CD14-positive monocyte (primary cell): ENCODE measurements at regions not wholly inside any gene's neighbourhood (a gene's known extent, or its start where the extent isn't known, plus 50 kb on each side); places are given as distances from the start of the nearest gene placed in this dataset.

Experiments used
- DNase-seq, 3 donors: peaks; one replicate each; pipeline ENCODE4 v3.0.0-alpha.2; 2011 to 2022
- H2AFZ ChIP-seq: 2 replicates; pipeline ENCODE4 v1.6.0; 2012; ENCODE audit warnings: mild to moderate bottlenecking, low read depth, low read length, inconsistent platforms; ENCODE audit not compliant: insufficient read depth, poor library complexity, severe bottlenecking
- H3K27ac ChIP-seq, 2 donors: 1 replicate in 1 of 2; 2 replicates in 1 of 2; pipeline ENCODE4 v1.5.1; 2012 to 2013; ENCODE audit warnings: low read length in 2 of 2, control low read depth in 1 of 2, inconsistent platforms in 1 of 2, low read depth in 1 of 2, mild to moderate bottlenecking in 1 of 2
- H3K27me3 ChIP-seq, 2 donors: one replicate each; pipeline versions ENCODE4 v1.6.0 to v1.6.1; 2011 to 2013; ENCODE audit warnings: low read length in 2 of 2; ENCODE audit not compliant: control insufficient read depth in 2 of 2, insufficient read depth in 2 of 2
- H3K36me3 ChIP-seq, 2 donors: replicated peaks in 1 of 2; 1 replicate in 1 of 2; 2 replicates in 1 of 2; pipeline versions ENCODE4 v1.5.1 to v1.6.1; 2012 to 2013; ENCODE audit warnings: low read length in 2 of 2, control low read depth in 1 of 2, inconsistent platforms in 1 of 2, mild to moderate bottlenecking in 1 of 2; ENCODE audit not compliant: insufficient read depth in 2 of 2, control insufficient read depth in 1 of 2
- H3K4me1 ChIP-seq, 2 donors: 1 replicate in 1 of 2; 2 replicates in 1 of 2; pipeline versions ENCODE4 v1.5.1 to v1.6.1; 2012 to 2013; ENCODE audit warnings: low read length in 2 of 2, control low read depth in 1 of 2, inconsistent platforms in 1 of 2, mild to moderate bottlenecking in 1 of 2, moderate library complexity in 1 of 2; ENCODE audit not compliant: insufficient read depth in 2 of 2, control insufficient read depth in 1 of 2
- H3K4me2 ChIP-seq: replicated peaks from 2 replicates; pipeline ENCODE3; 2012; ENCODE audit warnings: low read length, moderate library complexity, mild to moderate bottlenecking; ENCODE audit not compliant: poor library complexity, severe bottlenecking; ENCODE audit errors: extremely low read depth
- H3K4me3 ChIP-seq, 3 experiments: fragments of 200-600 bp in 1 of 3; sonication (generic) in 1 of 3; replicated peaks in 1 of 3; 1 replicate in 2 of 3; 2 replicates in 1 of 3; pipeline ENCODE4 v1.5.1; 2011 to 2013; ENCODE audit warnings: low read length in 3 of 3, mild to moderate bottlenecking in 3 of 3, control low read depth in 2 of 3, low read depth in 2 of 3, inconsistent platforms in 1 of 3, moderate library complexity in 1 of 3
- H3K79me2 ChIP-seq: 2 replicates; pipeline ENCODE4 v1.6.0; 2012; ENCODE audit warnings: mild to moderate bottlenecking, control low read depth, inconsistent platforms, low read length, moderate library complexity; ENCODE audit not compliant: insufficient read depth
- H3K9ac ChIP-seq: 2 replicates; pipeline ENCODE4 v1.6.0; 2017; ENCODE audit warnings: low read length, mild to moderate bottlenecking; ENCODE audit not compliant: insufficient read depth, poor library complexity, severe bottlenecking
- H3K9me3 ChIP-seq, 2 donors: replicated peaks in 1 of 2; 1 replicate in 1 of 2; 2 replicates in 1 of 2; pipeline versions ENCODE4 v1.5.1 to v1.6.1; 2012 to 2013; ENCODE audit warnings: low read length in 2 of 2, control low read depth in 1 of 2; ENCODE audit not compliant: control insufficient read depth in 1 of 2, insufficient read depth in 1 of 2
- H4K20me1 ChIP-seq: 2 replicates; pipeline ENCODE4 v1.6.0; 2012; ENCODE audit warnings: mild to moderate bottlenecking, low read length, control low read depth, moderate library complexity; ENCODE audit not compliant: insufficient read depth
- H3K27ac Mint-ChIP-seq, 7 donors: one replicate each; pipeline ENCODE4 v1.8.0; 2020; ENCODE audit warnings: mild to moderate bottlenecking in 7 of 7, mixed read lengths in 7 of 7, moderate library complexity in 6 of 7, inconsistent platforms in 2 of 7
- H3K27me3 Mint-ChIP-seq, 3 donors: one replicate each; pipeline ENCODE4 v1.8.0; 2021 to 2022; ENCODE audit warnings: low read depth in 3 of 3, mild to moderate bottlenecking in 3 of 3, mixed read lengths in 3 of 3, moderate library complexity in 3 of 3, inconsistent platforms in 1 of 3
- H3K36me3 Mint-ChIP-seq, 2 donors: one replicate each; pipeline ENCODE4 v1.8.0; 2020; ENCODE audit warnings: mixed read lengths in 2 of 2, inconsistent platforms in 1 of 2, mild to moderate bottlenecking in 1 of 2
- H3K4me1 Mint-ChIP-seq: one replicate; pipeline ENCODE4 v1.8.0; 2020; ENCODE audit warnings: mild to moderate bottlenecking, mixed read lengths
- H3K4me3 Mint-ChIP-seq, 2 donors: one replicate each; pipeline ENCODE4 v1.8.0; 2020; ENCODE audit warnings: mild to moderate bottlenecking in 2 of 2, mixed read lengths in 2 of 2, moderate library complexity in 1 of 2
- H3K9me3 Mint-ChIP-seq, 7 donors: one replicate each; pipeline ENCODE4 v1.8.0; 2020 to 2022; ENCODE audit warnings: mixed read lengths in 7 of 7, mild to moderate bottlenecking in 6 of 7, moderate library complexity in 6 of 7, inconsistent platforms in 2 of 7
- CTCF ChIP-seq: fragments of 200-600 bp; IDR thresholded peaks from one replicate; pipeline ENCODE4 v1.8.0; 2022; ENCODE audit warnings: antibody characterized with exemption, mild to moderate bottlenecking
- WGBS: methylation state at CpG from one replicate; pipeline ENCODE4 v1.1.5; 2013; ENCODE audit warnings: missing lambda C conversion rate; ENCODE audit not compliant: insufficient coverage; 5-methylcytosine and 5-hydroxymethylcytosine counted together
- intact Hi-C, 2 donors: fragments of 100-400 bp; cut with micrococcal nuclease; formaldehyde crosslinking; loops; one replicate each; pipeline versions ENCODE4 v1.15.0 to v1.15.1; 2023

GRCh38 chr2:186113284-186113683, 372.8 kb upstream of the ZC3H15 start:
- no peak for DNase-seq
- no peak overlapping the region for H3K4me3 Mint-ChIP-seq
- Histone ChIP-seq H3K27me3 (no peaks in the 10 kb centered on the region), H3K79me2 (no peaks in the 10 kb centered on the region), H2AFZ (no peak overlapping the region), H4K20me1 (no peaks in the 10 kb centered on the region), H3K9ac (no peak overlapping the region), H3K36me3 (no peaks in the 10 kb centered on the region), H3K4me2 (no peak overlapping the region), H3K27ac (no peak overlapping the region), H3K4me3 (no peak overlapping the region), H3K9me3 (peaks cover 7 to 12% of the 10 kb centered on the region in 2 donors), H3K4me1 (no peaks in the 10 kb centered on the region)
- H3K27ac Mint-ChIP-seq: no peak overlapping the region
- intact Hi-C loops: no loop called here
- H3K9me3 Mint-ChIP-seq: peaks cover 5 to 27% (median 13%) of the 10 kb centered on the region in 7 donors
- no peaks in the 10 kb centered on the region for H3K4me1 Mint-ChIP-seq
- no peaks in the 10 kb centered on the region for H3K36me3 Mint-ChIP-seq
- peaks cover 0 to 1% (median 0%) of the 10 kb centered on the region in 3 donors for H3K27me3 Mint-ChIP-seq
- WGBS: no CpG with 5 or more reads among the region's 2 CpGs
- no peak for TF ChIP-seq CTCF

- no peak overlapping the region for H3K27ac Mint-ChIP-seq
- TF ChIP-seq CTCF: no peak
- peaks cover 0 to 3% (median 2%) of the 10 kb centered on the region in 7 donors for H3K9me3 Mint-ChIP-seq
- Histone ChIP-seq H3K27ac (no peak overlapping the region), H3K9me3 (no peaks in the 10 kb centered on the region), H3K4me2 (no peak overlapping the region), H3K79me2 (no peaks in the 10 kb centered on the region), H3K27me3 (no peaks in the 10 kb centered on the region), H4K20me1 (no peaks in the 10 kb centered on the region), H2AFZ (no peak overlapping the region), H3K4me3 (no peak overlapping the region), H3K4me1 (no peaks in the 10 kb centered on the region), H3K9ac (no peak overlapping the region), H3K36me3 (no peaks in the 10 kb centered on the region)
- intact Hi-C loops: no loop called here
- no peaks in the 10 kb centered on the region for H3K36me3 Mint-ChIP-seq
- no peak overlapping the region for H3K4me3 Mint-ChIP-seq
- no peaks in the 10 kb centered on the region for H3K4me1 Mint-ChIP-seq
- H3K27me3 Mint-ChIP-seq: no peaks in the 10 kb centered on the region
- no peak for DNase-seq
Measured at GRCh38 chr2:186125156-186125555, 360.9 kb upstream of the ZC3H15 start.
